Natural killer cell treated with Interleukin-12 subunit alpha and Interleukin-12 subunit beta and Interleukin-15 and Interleukin-18, amount 100 ng/mL, for 72 hours (primary cell): ENCODE measurements at regions not wholly inside any gene's neighbourhood (a gene's known extent, or its start where the extent isn't known, plus 50 kb on each side); places are given as distances from the start of the nearest gene placed in this dataset.

Source experiments
- ATAC-seq, 2 donors: fragments of 150-1000 bp; cut with Tn5 transposase in 1 of 2; sonication (Bioruptor Pico), chemical (Tn5 transposase) in 1 of 2; 2 replicates each; pipeline ENCODE4 v1.10.0; 2021
- DNase-seq: peaks from one replicate; pipeline ENCODE4 v3.0.0; 2022; ENCODE audit warnings: low spot score
- H3K27ac Mint-ChIP-seq, 2 donors: 1 replicate in 1 of 2; 2 replicates in 1 of 2; pipeline ENCODE4 v1.8.0; 2022; ENCODE audit warnings: mixed read lengths in 2 of 2, mild to moderate bottlenecking in 1 of 2, moderate library complexity in 1 of 2
- H3K27me3 Mint-ChIP-seq, 2 donors: 1 replicate in 1 of 2; 2 replicates in 1 of 2; pipeline ENCODE4 v1.8.0; 2022; ENCODE audit warnings: mixed read lengths in 2 of 2
- H3K36me3 Mint-ChIP-seq: one replicate; pipeline ENCODE4 v1.8.0; 2022; ENCODE audit warnings: mixed read lengths
- H3K4me1 Mint-ChIP-seq, 2 donors: 1 replicate in 1 of 2; 2 replicates in 1 of 2; pipeline ENCODE4 v1.8.0; 2022; ENCODE audit warnings: low read depth in 2 of 2, mixed read lengths in 2 of 2, mild to moderate bottlenecking in 1 of 2
- H3K4me3 Mint-ChIP-seq: one replicate; pipeline ENCODE4 v1.8.0; 2022; ENCODE audit warnings: mixed read lengths
- H3K9me3 Mint-ChIP-seq: 2 replicates; pipeline ENCODE4 v1.8.0; 2022; ENCODE audit warnings: mixed read lengths

- Mint-ChIP-seq H3K27me3 (peaks cover 15 to 49% of the 10 kb centered on the region in 2 donors), H3K36me3 (no peaks in the 10 kb centered on the region), H3K4me1 (no peaks in the 10 kb centered on the region), H3K9me3 (no peaks in the 10 kb centered on the region), H3K4me3 (no peak overlapping the region), H3K27ac (no peak overlapping the region)
- no peak for DNase-seq
- ATAC-seq, result no peak
These were observed 129.1 kb downstream of the AIPL1 start for GRCh38 chr17:6305613-6306360.

GRCh38 chr17:6304894-6305612 lies 129.9 kb downstream of the AIPL1 start:
- Mint-ChIP-seq H3K36me3 (no peaks in the 10 kb centered on the region), H3K27ac (no peak overlapping the region), H3K9me3 (no peaks in the 10 kb centered on the region), H3K27me3 (peaks cover 13 to 49% of the 10 kb centered on the region in 2 donors), H3K4me3 (no peak overlapping the region), H3K4me1 (no peaks in the 10 kb centered on the region)
- ATAC-seq, result no peak
- no peak for DNase-seq

- H3K4me3 Mint-ChIP-seq, result no peak overlapping the region
- H3K9me3 Mint-ChIP-seq, result no peaks in the 10 kb centered on the region
- no peak overlapping the region for H3K27ac Mint-ChIP-seq
- H3K27me3 Mint-ChIP-seq, result peaks cover 14 to 49% of the 10 kb centered on the region in 2 donors
- ATAC-seq, result no peak
- no peaks in the 10 kb centered on the region for H3K4me1 Mint-ChIP-seq
- no peaks in the 10 kb centered on the region for H3K36me3 Mint-ChIP-seq
- no peak for DNase-seq
These were observed 131.3 kb downstream of the AIPL1 start for GRCh38 chr17:6303664-6304063.

- Mint-ChIP-seq H3K27ac (no peak overlapping the region), H3K4me1 (no peaks in the 10 kb centered on the region), H3K4me3 (no peak overlapping the region), H3K36me3 (no peaks in the 10 kb centered on the region), H3K27me3 (peaks cover 16 to 42% of the 10 kb centered on the region in 2 donors), H3K9me3 (no peaks in the 10 kb centered on the region)
- no peak for DNase-seq
- no peak for ATAC-seq
These were observed 135.6 kb downstream of the AIPL1 start for GRCh38 chr17:6299275-6299674.

- no peak for DNase-seq
- H3K27ac Mint-ChIP-seq, result no peak overlapping the region
- peaks cover 15 to 37% of the 10 kb centered on the region in 2 donors for H3K27me3 Mint-ChIP-seq
- H3K4me1 Mint-ChIP-seq, result no peaks in the 10 kb centered on the region
- H3K36me3 Mint-ChIP-seq, result no peaks in the 10 kb centered on the region
- no peaks in the 10 kb centered on the region for H3K9me3 Mint-ChIP-seq
- ATAC-seq, result no peak
- no peak overlapping the region for H3K4me3 Mint-ChIP-seq
These were observed 137.0 kb downstream of the AIPL1 start for GRCh38 chr17:6297960-6298359.

- Mint-ChIP-seq H3K4me3 (no peak overlapping the region), H3K27me3 (peaks cover 18 to 33% of the 10 kb centered on the region in 2 donors), H3K4me1 (no peaks in the 10 kb centered on the region), H3K27ac (no peak overlapping the region), H3K9me3 (no peaks in the 10 kb centered on the region), H3K36me3 (no peaks in the 10 kb centered on the region)
- ATAC-seq (peak in 1 of 2 donors; percentile 6), DNase-seq (no peak)
These were observed 137.8 kb downstream of the AIPL1 start for GRCh38 chr17:6297119-6297518.

- ATAC-seq, result peak; percentile 51 to 52
These were observed 144.3 kb downstream of the AIPL1 start for GRCh38 chr17:6290488-6291196.

GRCh38 chr17:6286233-6286632 lies 148.7 kb downstream of the AIPL1 start:
- Mint-ChIP-seq H3K4me3 (no peak overlapping the region), H3K4me1 (no peaks in the 10 kb centered on the region), H3K9me3 (no peaks in the 10 kb centered on the region), H3K27me3 (peaks cover 0 to 6% of the 10 kb centered on the region in 2 donors), H3K27ac (no peak overlapping the region), H3K36me3 (no peaks in the 10 kb centered on the region)
- DNase-seq, result no peak
- ATAC-seq, result no peak

More at GRCh38 chr17:6290488-6291196, 144.3 kb downstream of the AIPL1 start:
- Mint-ChIP-seq H3K36me3 (no peaks in the 10 kb centered on the region), H3K27me3 (peaks cover 9 to 14% of the 10 kb centered on the region in 2 donors), H3K4me1 (no peaks in the 10 kb centered on the region), H3K9me3 (no peaks in the 10 kb centered on the region), H3K27ac (no peak overlapping the region), H3K4me3 (no peak overlapping the region)
- DNase-seq, result no peak

- Mint-ChIP-seq H3K4me3 (no peak overlapping the region), H3K36me3 (no peaks in the 10 kb centered on the region), H3K27me3 (peaks cover 5 to 9% of the 10 kb centered on the region in 2 donors), H3K9me3 (no peaks in the 10 kb centered on the region), H3K27ac (no peak overlapping the region), H3K4me1 (no peaks in the 10 kb centered on the region)
- DNase-seq (no peak), ATAC-seq (no peak)
These were observed 149.4 kb downstream of the AIPL1 start for GRCh38 chr17:6285486-6285885.

- Mint-ChIP-seq H3K27me3 (peaks cover 11 to 23% of the 10 kb centered on the region in 2 donors), H3K9me3 (no peaks in the 10 kb centered on the region), H3K27ac (no peak overlapping the region), H3K4me1 (no peaks in the 10 kb centered on the region), H3K4me3 (no peak overlapping the region), H3K36me3 (no peaks in the 10 kb centered on the region)
- DNase-seq (no peak), ATAC-seq (no peak)
These were observed 155.3 kb downstream of the AIPL1 start for GRCh38 chr17:6279659-6280058.

GRCh38 chr17:6278376-6278775 lies 156.5 kb downstream of the AIPL1 start:
- Mint-ChIP-seq H3K27me3 (peaks cover 10 to 23% of the 10 kb centered on the region in 2 donors), H3K4me3 (no peak overlapping the region), H3K36me3 (no peaks in the 10 kb centered on the region), H3K27ac (no peak overlapping the region), H3K9me3 (no peaks in the 10 kb centered on the region), H3K4me1 (no peaks in the 10 kb centered on the region)
- ATAC-seq, result no peak
- no peak for DNase-seq

GRCh38 chr17:6276711-6277110 lies 158.2 kb downstream of the AIPL1 start:
- no peak overlapping the region for H3K27ac Mint-ChIP-seq
- H3K36me3 Mint-ChIP-seq, result no peaks in the 10 kb centered on the region
- H3K4me1 Mint-ChIP-seq, result no peaks in the 10 kb centered on the region
- DNase-seq (no peak), ATAC-seq (no peak)
- H3K27me3 Mint-ChIP-seq, result peaks cover 7 to 23% of the 10 kb centered on the region in 2 donors
- H3K4me3 Mint-ChIP-seq, result no peak overlapping the region
- H3K9me3 Mint-ChIP-seq, result no peaks in the 10 kb centered on the region

GRCh38 chr17:6274310-6274709 lies 160.6 kb downstream of the AIPL1 start:
- Mint-ChIP-seq H3K4me3 (no peak overlapping the region), H3K9me3 (peaks cover 6% of the 10 kb centered on the region), H3K27ac (no peak overlapping the region), H3K27me3 (peaks cover 4 to 28% of the 10 kb centered on the region in 2 donors), H3K36me3 (no peaks in the 10 kb centered on the region), H3K4me1 (no peaks in the 10 kb centered on the region)
- no peak for ATAC-seq
- DNase-seq, result no peak

- H3K9me3 Mint-ChIP-seq, result peaks cover 10% of the 10 kb centered on the region
These were observed 165.4 kb downstream of the AIPL1 start for GRCh38 chr17:6269478-6269877.

More at GRCh38 chr17:6269478-6269877, 165.4 kb downstream of the AIPL1 start:
- H3K36me3 Mint-ChIP-seq, result no peaks in the 10 kb centered on the region
- no peak overlapping the region for H3K4me3 Mint-ChIP-seq
- DNase-seq, result no peak
- no peak for ATAC-seq
- no peak overlapping the region for H3K27ac Mint-ChIP-seq
- H3K4me1 Mint-ChIP-seq, result no peaks in the 10 kb centered on the region
- peaks cover 8 to 12% of the 10 kb centered on the region in 2 donors for H3K27me3 Mint-ChIP-seq
